Iris pigment epithelial cell (primary cell): ENCODE measurements at regions not wholly inside any gene's neighbourhood (a gene's known extent, or its start where the extent isn't known, plus 50 kb on each side); places are given as distances from the start of the nearest gene placed in this dataset.

Experiments
- DNase-seq: peaks from one replicate; pipeline ENCODE4 v3.0.0-alpha.2; 2011; ENCODE audit warnings: low read depth

GRCh38 chr4:123747016-123747415 is 350.4 kb downstream of the SPRY1 start:
- peak; percentile 56 for DNase-seq

GRCh38 chr4:123748806-123749205 is 352.2 kb downstream of the SPRY1 start:
- no peak for DNase-seq

- DNase-seq: no peak
These were observed 352.8 kb downstream of the SPRY1 start for GRCh38 chr4:123749383-123749782.

GRCh38 chr4:123750044-123750443 is 353.4 kb downstream of the SPRY1 start:
- DNase-seq: peak; percentile 44

- no peak for DNase-seq
These were observed 359.1 kb downstream of the SPRY1 start for GRCh38 chr4:123755655-123756054.

- DNase-seq: no peak
These were observed 371.2 kb downstream of the SPRY1 start for GRCh38 chr4:123767806-123768205.

- DNase-seq: no peak
These were observed 374.3 kb downstream of the SPRY1 start for GRCh38 chr4:123770884-123771283.

- no peak for DNase-seq
These were observed 379.7 kb downstream of the SPRY1 start for GRCh38 chr4:123776267-123776666.

- peak; percentile 42 for DNase-seq
These were observed 380.8 kb downstream of the SPRY1 start for GRCh38 chr4:123777373-123777772.

GRCh38 chr4:123783151-123783790 is 386.7 kb downstream of the SPRY1 start:
- DNase-seq: peak; percentile 46

- peak; percentile 45 for DNase-seq
These were observed 387.3 kb downstream of the SPRY1 start for GRCh38 chr4:123783921-123784320.

GRCh38 chr4:123784626-123785025 is 388.0 kb downstream of the SPRY1 start:
- no peak for DNase-seq

GRCh38 chr4:123785538-123785937 is 388.9 kb downstream of the SPRY1 start:
- peak; percentile 86 for DNase-seq

- DNase-seq: no peak
These were observed 389.7 kb downstream of the SPRY1 start for GRCh38 chr4:123786163-123786915.

- DNase-seq: peak; percentile 55
These were observed 390.3 kb downstream of the SPRY1 start for GRCh38 chr4:123786920-123787319.

- DNase-seq: no peak
These were observed 391.0 kb downstream of the SPRY1 start for GRCh38 chr4:123787512-123788080.

GRCh38 chr4:123788577-123788976 is 392.0 kb downstream of the SPRY1 start:
- DNase-seq: peak; percentile 75

GRCh38 chr4:123790681-123791080 is 394.1 kb downstream of the SPRY1 start:
- DNase-seq: no peak

GRCh38 chr4:123802082-123802645 is 405.6 kb downstream of the SPRY1 start:
- no peak for DNase-seq

- no peak for DNase-seq
These were observed 406.3 kb downstream of the SPRY1 start for GRCh38 chr4:123802933-123803332.

- DNase-seq: no peak
These were observed 407.7 kb downstream of the SPRY1 start for GRCh38 chr4:123804196-123804721.

GRCh38 chr4:123806056-123806455 is 409.5 kb downstream of the SPRY1 start:
- no peak for DNase-seq

- no peak for DNase-seq
These were observed 410.6 kb downstream of the SPRY1 start for GRCh38 chr4:123807187-123807586.
